SU-DHL-6 (cell line): ENCODE measurements at regions not wholly inside any gene's neighbourhood (a gene's known extent, or its start where the extent isn't known, plus 50 kb on each side); places are given as distances from the start of the nearest gene placed in this dataset.

ENCODE experiments used
- H2AFZ ChIP-seq: fragments of 200-600 bp; sonication (generic); 2 replicates; pipeline ENCODE4 v1.6.1; 2014; ENCODE audit warnings: low read depth, mild to moderate bottlenecking, moderate library complexity, mixed read lengths, antibody characterized with exemption, low read length; ENCODE audit not compliant: severe bottlenecking
- H3F3A ChIP-seq: fragments of 200-600 bp; shearing (Covaris generic); 2 replicates; pipeline ENCODE4 v1.6.0; 2016; ENCODE audit warnings: antibody characterized with exemption, mild to moderate bottlenecking; ENCODE audit not compliant: insufficient read depth
- H3K27ac ChIP-seq: fragments of 200-600 bp; sonication (generic); 2 replicates; pipeline ENCODE4 v1.5.1; 2016; ENCODE audit warnings: low read depth, mild to moderate bottlenecking, low read length, moderate library complexity, mixed read lengths
- H3K27me3 ChIP-seq: fragments of 200-600 bp; sonication (generic), shearing (Covaris generic); 2 replicates; pipeline ENCODE4 v1.6.0; 2014; ENCODE audit warnings: mild to moderate bottlenecking, low read length
- H3K36me3 ChIP-seq: fragments of 200-600 bp; sonication (generic); 2 replicates; pipeline ENCODE4 v1.6.1; 2014; ENCODE audit warnings: mild to moderate bottlenecking, low read length, mixed read lengths
- H3K4me2 ChIP-seq: fragments of 300-600, 200-600 bp; shearing (Covaris generic), sonication (generic); 2 replicates; pipeline ENCODE4 v1.6.0; 2014; ENCODE audit warnings: low read length, low read depth, mild to moderate bottlenecking; ENCODE audit not compliant: poor library complexity, severe bottlenecking
- H3K4me3 ChIP-seq: fragments of 200-600 bp; sonication (generic); 2 replicates; pipeline ENCODE4 v1.5.1; 2014; ENCODE audit warnings: antibody characterized with exemption, low read length, mild to moderate bottlenecking, mixed read lengths; ENCODE audit not compliant: insufficient read depth, poor library complexity, severe bottlenecking
- H3K79me2 ChIP-seq: fragments of 200-600 bp; sonication (generic); 2 replicates; pipeline ENCODE4 v1.6.1; 2014; ENCODE audit warnings: mild to moderate bottlenecking, low read length, moderate library complexity; ENCODE audit not compliant: insufficient read depth
- H3K9ac ChIP-seq: fragments of 200-600 bp; sonication (generic); 2 replicates; pipeline ENCODE4 v1.7.0; 2014; ENCODE audit warnings: mild to moderate bottlenecking, low read length
- H3K9me2 ChIP-seq: fragments of 200-600 bp; sonication (generic); replicated peaks from 2 replicates; pipeline ENCODE4 v1.6.1; 2014; ENCODE audit warnings: low read length; ENCODE audit not compliant: insufficient read depth
- H3K9me3 ChIP-seq: fragments of 200-600 bp; sonication (generic); 2 replicates; pipeline ENCODE4 v1.6.1; 2014; ENCODE audit warnings: low read length, mixed read lengths; ENCODE audit not compliant: insufficient read depth
- H4K20me1 ChIP-seq: fragments of 200-600 bp; sonication (generic); 2 replicates; pipeline ENCODE4 v1.6.1; 2014; ENCODE audit warnings: low read depth, mild to moderate bottlenecking, antibody characterized with exemption, low read length, moderate library complexity, mixed read lengths
- EZH2phosphoT487 ChIP-seq: fragments of 200-600 bp; sonication (generic), shearing (Covaris generic); conservative IDR thresholded peaks from 2 replicates; pipeline ENCODE4 v1.6.1; 2018; ENCODE audit warnings: mild to moderate bottlenecking, antibody characterized with exemption, low read length, moderate library complexity, mixed read lengths
- TF ChIP-seq, protein P1 (sequence below): fragments of 200-600 bp; sonication (generic); IDR thresholded peaks from one replicate; pipeline ENCODE4 v1.5.1; 2017; ENCODE audit warnings: antibody characterized with exemption, mild to moderate bottlenecking, low read length, moderate library complexity; ENCODE audit not compliant: insufficient read depth, poor library complexity, severe bottlenecking

GRCh38 chr1:62977366-62977765 lies 193.4 kb downstream of the ATG4C start:
- H3K9me2 ChIP-seq, result no peaks in the 10 kb centered on the region

GRCh38 chr1:62978741-62979140 lies 194.8 kb downstream of the ATG4C start:
- Histone ChIP-seq H3F3A (no peaks in the 10 kb centered on the region), H3K4me2 (no peak overlapping the region), H3K36me3 (no peaks in the 10 kb centered on the region), H3K79me2 (no peaks in the 10 kb centered on the region), H3K9me3 (no peaks in the 10 kb centered on the region), H3K9me2 (no peaks in the 10 kb centered on the region), H4K20me1 (no peaks in the 10 kb centered on the region), H3K4me3 (no peak overlapping the region), H2AFZ (no peak overlapping the region), H3K27ac (no peak overlapping the region), H3K27me3 (no peaks in the 10 kb centered on the region), H3K9ac (no peak overlapping the region)
- TF ChIP-seq, protein P1, sequence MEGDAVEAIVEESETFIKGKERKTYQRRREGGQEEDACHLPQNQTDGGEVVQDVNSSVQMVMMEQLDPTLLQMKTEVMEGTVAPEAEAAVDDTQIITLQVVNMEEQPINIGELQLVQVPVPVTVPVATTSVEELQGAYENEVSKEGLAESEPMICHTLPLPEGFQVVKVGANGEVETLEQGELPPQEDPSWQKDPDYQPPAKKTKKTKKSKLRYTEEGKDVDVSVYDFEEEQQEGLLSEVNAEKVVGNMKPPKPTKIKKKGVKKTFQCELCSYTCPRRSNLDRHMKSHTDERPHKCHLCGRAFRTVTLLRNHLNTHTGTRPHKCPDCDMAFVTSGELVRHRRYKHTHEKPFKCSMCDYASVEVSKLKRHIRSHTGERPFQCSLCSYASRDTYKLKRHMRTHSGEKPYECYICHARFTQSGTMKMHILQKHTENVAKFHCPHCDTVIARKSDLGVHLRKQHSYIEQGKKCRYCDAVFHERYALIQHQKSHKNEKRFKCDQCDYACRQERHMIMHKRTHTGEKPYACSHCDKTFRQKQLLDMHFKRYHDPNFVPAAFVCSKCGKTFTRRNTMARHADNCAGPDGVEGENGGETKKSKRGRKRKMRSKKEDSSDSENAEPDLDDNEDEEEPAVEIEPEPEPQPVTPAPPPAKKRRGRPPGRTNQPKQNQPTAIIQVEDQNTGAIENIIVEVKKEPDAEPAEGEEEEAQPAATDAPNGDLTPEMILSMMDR, result no peak
- no peak for TF ChIP-seq EZH2phosphoT487

More at GRCh38 chr1:62977366-62977765, 193.4 kb downstream of the ATG4C start:
- Histone ChIP-seq H3K4me3 (no peak overlapping the region), H3K36me3 (no peaks in the 10 kb centered on the region), H3K27ac (no peak overlapping the region), H3K4me2 (no peak overlapping the region), H2AFZ (no peak overlapping the region), H3K9ac (no peak overlapping the region), H4K20me1 (no peaks in the 10 kb centered on the region), H3K27me3 (no peaks in the 10 kb centered on the region), H3K79me2 (no peaks in the 10 kb centered on the region), H3F3A (no peaks in the 10 kb centered on the region), H3K9me3 (no peaks in the 10 kb centered on the region)
- no peak for TF ChIP-seq EZH2phosphoT487
- TF ChIP-seq, protein P1, result no peak

DNA sequence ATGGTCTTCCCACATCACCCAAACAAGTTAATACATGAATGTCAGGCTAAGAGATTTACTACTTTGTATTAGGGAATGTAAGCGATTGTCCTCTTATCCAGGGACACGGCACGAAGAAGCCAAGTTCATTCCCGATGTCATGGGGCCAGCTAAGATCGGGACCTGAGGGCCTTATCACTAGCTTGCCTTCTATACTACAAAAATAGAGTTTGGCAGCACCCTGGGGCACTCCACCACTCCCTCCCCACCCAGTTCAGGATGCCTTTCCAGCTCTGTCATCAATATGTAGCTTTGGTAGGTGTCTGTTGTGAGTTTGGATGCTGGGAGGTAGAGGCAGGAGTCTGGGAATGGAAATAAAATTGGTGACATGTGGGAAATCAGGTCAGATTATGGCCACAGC lies 197.5 kb downstream of the ATG4C start:
- H3K4me2 ChIP-seq, result no peak overlapping the region
- H2AFZ ChIP-seq, result no peak overlapping the region
- H3K9me3 ChIP-seq, result no peaks in the 10 kb centered on the region

More for the DNA sequence above, 197.5 kb downstream of the ATG4C start:
- no peak overlapping the region for H3K27ac ChIP-seq
- H3F3A ChIP-seq, result no peaks in the 10 kb centered on the region
- H3K9me2 ChIP-seq, result no peaks in the 10 kb centered on the region
- H3K9ac ChIP-seq, result no peak overlapping the region
- H3K79me2 ChIP-seq, result no peaks in the 10 kb centered on the region
- H4K20me1 ChIP-seq, result no peaks in the 10 kb centered on the region
- no peaks in the 10 kb centered on the region for H3K27me3 ChIP-seq
- no peaks in the 10 kb centered on the region for H3K36me3 ChIP-seq
- TF ChIP-seq, protein P1, result no peak
- TF ChIP-seq EZH2phosphoT487, result no peak
- H3K4me3 ChIP-seq, result no peak overlapping the region
